ENCODE measurements at regions not wholly inside any gene's neighbourhood (a gene's known extent, or its start where the extent isn't known, plus 50 kb on each side); places are given as distances from the start of the nearest gene placed in this dataset.

DNA sequence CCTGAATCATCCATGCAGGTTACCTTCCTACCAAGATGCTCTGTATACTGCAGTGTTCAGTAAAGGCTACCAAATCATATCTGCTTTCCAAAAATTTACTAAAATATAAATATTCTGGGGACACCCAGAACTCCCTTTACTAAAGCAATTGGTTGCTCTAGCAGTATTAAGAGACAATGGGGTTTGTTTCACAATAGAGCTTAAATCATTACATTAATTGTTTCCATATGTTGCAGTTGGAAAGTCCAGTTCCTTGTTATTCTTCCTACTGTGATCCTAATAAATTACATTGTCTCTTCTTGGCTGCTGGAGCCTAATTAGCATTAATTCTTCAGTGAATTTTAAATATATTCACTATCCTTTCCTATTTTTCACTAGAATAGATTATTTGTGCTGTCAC is 316.0 kb upstream of the MTNR1B start:
- DNase-seq (ENCODE audit: low read depth in 1 of 2, low spot score in 2 of 2) (no peak), FAIRE-seq (no peak)
- H2BK15ac ChIP-seq (ENCODE audit: low read length) = no peak overlapping the region
- H3K9me3 ChIP-seq (ENCODE audit: insufficient read depth in 2 of 2, low read depth in 1 of 2, low read length in 1 of 2) = no peaks in the 10 kb centered on the region
- H3K36me3 ChIP-seq (ENCODE audit: control insufficient read depth in 2 of 4, insufficient read depth in 4 of 4, low read length in 3 of 4) = no peaks in the 10 kb centered on the region
- H3K18ac ChIP-seq (ENCODE audit: extremely low read depth, low read length) = no peak overlapping the region
- H4K91ac ChIP-seq (replicated peaks; ENCODE audit: insufficient read length, low read length) = no peak overlapping the region
- H3K27me3 ChIP-seq (replicated peaks in 1 of 4; ENCODE audit: control insufficient read depth in 3 of 4, extremely low read depth in 1 of 4, insufficient read depth in 3 of 4, low read length in 3 of 4) = no peaks in the 10 kb centered on the region
- no peak overlapping the region for H3K56ac ChIP-seq (replicated peaks; ENCODE audit: insufficient read length, low read depth, low read length)
- TF ChIP-seq JUND (IDR thresholded peaks at IDR 0.05; ENCODE audit: low read length) (no peak), TEAD4 (IDR thresholded peaks at IDR 0.05; ENCODE audit: low read depth, low read length) (no peak)
- no peak overlapping the region for H3K4me3 ChIP-seq (ENCODE audit: extremely low read depth in 1 of 4, insufficient read depth in 2 of 4, low read depth in 3 of 4, low read length in 4 of 4)
- no peak overlapping the region for H3K4ac ChIP-seq (replicated peaks; ENCODE audit: insufficient read length, low read depth, low read length)
- H3K9ac ChIP-seq (replicated peaks in 1 of 4; ENCODE audit: extremely low read depth in 1 of 4, low read depth in 3 of 4, low read length in 3 of 4) = no peak overlapping the region
- H4K5ac ChIP-seq (ENCODE audit: insufficient read length, low read depth, low read length) = no peak overlapping the region
- POLR2A ChIA-PET (ENCODE audit: partially characterized antibody) = no interaction called here
- H3K79me1 ChIP-seq (ENCODE audit: low read depth, low read length) = no peaks in the 10 kb centered on the region
- H3K23ac ChIP-seq (ENCODE audit: insufficient read length) = no peak overlapping the region
- no peak overlapping the region for H3K4me2 ChIP-seq (ENCODE audit: insufficient read depth in 1 of 2, low read depth in 2 of 2, low read length in 2 of 2)
- no peak overlapping the region for H2BK120ac ChIP-seq (replicated peaks; ENCODE audit: low read depth, low read length)
- H2BK20ac ChIP-seq (ENCODE audit: low read length) = no peak overlapping the region
- H3K79me2 ChIP-seq (ENCODE audit: control insufficient read depth in 1 of 2, insufficient read depth in 2 of 2, low read length in 2 of 2) = no peaks in the 10 kb centered on the region
- H2BK12ac ChIP-seq (ENCODE audit: low read depth, low read length) = no peak overlapping the region
- no peak overlapping the region for H3K27ac ChIP-seq (ENCODE audit: low read depth, low read length)
- no peak overlapping the region for H2AFZ ChIP-seq (ENCODE audit: low read length)
- H3K23me2 ChIP-seq (ENCODE audit: low read depth, low read length) = no peaks in the 10 kb centered on the region
- no peak overlapping the region for H4K8ac ChIP-seq (ENCODE audit: extremely low read depth, insufficient read depth, low read length)
- H4K20me1 ChIP-seq (replicated peaks in 1 of 2; ENCODE audit: control insufficient read depth in 1 of 2, insufficient read depth in 2 of 2, low read length in 2 of 2) = no peaks in the 10 kb centered on the region
- no peak overlapping the region for H3K14ac ChIP-seq (ENCODE audit: insufficient read length)
- CTCF ChIA-PET (ENCODE audit: partially characterized antibody) = interaction anchor here (0.7 to 1.2 kb wide), 2 partner anchors 13 to 232 kb away, joined by 3 to 6 read pairs; no protein-coding TSS in a partner anchor
- H3K4me1 ChIP-seq (replicated peaks in 1 of 4; ENCODE audit: control insufficient read depth in 3 of 4, insufficient read depth in 4 of 4, low read length in 3 of 4) = no peaks in the 10 kb centered on the region
- no peak overlapping the region for H2BK5ac ChIP-seq (ENCODE audit: low read depth, low read length)
- H2AK5ac ChIP-seq (ENCODE audit: low read depth, low read length) = no peak overlapping the region
